GM23338 (cell line): ENCODE measurements at regions not wholly inside any gene's neighbourhood (a gene's known extent, or its start where the extent isn't known, plus 50 kb on each side); places are given as distances from the start of the nearest gene placed in this dataset.

Source experiments
- ATAC-seq: fragments of 200-7000 bp; cut with Tn5 transposase; 3 replicates; pipeline ENCODE4 v1.9.1; 2020
- DNase-seq: peaks from one replicate; pipeline ENCODE4 v3.0.0-alpha.2; 2015; ENCODE audit warnings: low spot score
- H2AFZ ChIP-seq: fragments of 200-600 bp; sonication (generic); 2 replicates; pipeline ENCODE4 v1.8.0; 2016; ENCODE audit warnings: antibody characterized with exemption, mild to moderate bottlenecking, moderate library complexity
- H3F3A ChIP-seq: fragments of 200-600 bp; sonication (generic); replicated peaks from 2 replicates; pipeline ENCODE4 v1.8.0; 2017; ENCODE audit warnings: antibody characterized with exemption, mixed run types, low read depth
- H3K27ac ChIP-seq: fragments of 200-600 bp; sonication (generic); 2 replicates; pipeline ENCODE4 v1.6.1; 2016; ENCODE audit warnings: low read depth
- H3K27me3 ChIP-seq: fragments of 200-600 bp; sonication (generic); 2 replicates; pipeline ENCODE4 v1.8.0; 2016; ENCODE audit warnings: mild to moderate bottlenecking, mixed run types, moderate library complexity; ENCODE audit not compliant: insufficient read depth
- H3K36me3 ChIP-seq: fragments of 200-600 bp; sonication (generic); 2 replicates; pipeline ENCODE4 v1.8.0; 2016; ENCODE audit warnings: mild to moderate bottlenecking; ENCODE audit not compliant: insufficient read depth
- H3K4me1 ChIP-seq: fragments of 200-600 bp; sonication (generic); 2 replicates; pipeline ENCODE4 v1.8.0; 2016; ENCODE audit warnings: mild to moderate bottlenecking, moderate library complexity; ENCODE audit not compliant: insufficient read depth
- H3K4me2 ChIP-seq: fragments of 200-600 bp; sonication (generic); 2 replicates; pipeline ENCODE4 v1.7.1; 2017; ENCODE audit warnings: mixed run types
- H3K4me3 ChIP-seq: fragments of 200-600 bp; sonication (generic); 2 replicates; pipeline ENCODE4 v1.6.1; 2016; ENCODE audit warnings: mixed run types
- H3K79me2 ChIP-seq: fragments of 200-600 bp; sonication (generic); replicated peaks from 2 replicates; pipeline ENCODE4 v1.8.0; 2017; ENCODE audit warnings: mild to moderate bottlenecking; ENCODE audit not compliant: insufficient read depth
- H3K9me2 ChIP-seq: fragments of 200-600 bp; sonication (generic); 2 replicates; pipeline ENCODE4 v1.8.0; 2017; ENCODE audit not compliant: insufficient read depth
- H4K20me1 ChIP-seq: fragments of 200-600 bp; sonication (generic); replicated peaks from 2 replicates; pipeline ENCODE4 v1.8.0; 2017; ENCODE audit warnings: mild to moderate bottlenecking; ENCODE audit not compliant: insufficient read depth
- H3K27ac Mint-ChIP-seq: 2 replicates; pipeline ENCODE4 v1.8.0; 2020; ENCODE audit warnings: inconsistent platforms, mild to moderate bottlenecking, moderate library complexity, mixed read lengths
- H3K27me3 Mint-ChIP-seq: 3 replicates; pipeline ENCODE4 v1.8.0; 2022; ENCODE audit warnings: low read depth, mild to moderate bottlenecking, moderate library complexity, mixed read lengths, inconsistent platforms; ENCODE audit not compliant: insufficient read depth, poor library complexity
- H3K36me3 Mint-ChIP-seq: 3 replicates; pipeline ENCODE4 v1.8.0; 2021; ENCODE audit warnings: low read depth, mild to moderate bottlenecking, inconsistent platforms, moderate library complexity, mixed read lengths
- H3K4me1 Mint-ChIP-seq: 3 replicates; pipeline ENCODE4 v1.8.0; 2020; ENCODE audit warnings: mild to moderate bottlenecking, inconsistent platforms, mixed read lengths
- H3K4me3 Mint-ChIP-seq: 3 replicates; pipeline ENCODE4 v1.8.0; 2021; ENCODE audit warnings: moderate library complexity, mild to moderate bottlenecking, inconsistent platforms, mixed read lengths
- H3K9me3 Mint-ChIP-seq: 3 replicates; pipeline ENCODE4 v1.8.0; 2020; ENCODE audit warnings: moderate library complexity, mild to moderate bottlenecking, inconsistent platforms, mixed read lengths
- CREB1 ChIP-seq: fragments of 250-450 bp; sonication (Bioruptor Pico); IDR thresholded peaks from 2 replicates; pipeline ENCODE4 v1.5.0; 2020; ENCODE audit warnings: low read depth, mild to moderate bottlenecking, moderate library complexity
- CTCF ChIP-seq, 2 experiments: fragments of 200-600 bp in 1 of 2; sonication (generic) in 1 of 2; conservative IDR thresholded peaks; 2 replicates each; pipeline versions ENCODE4 v1.5.1 to v1.6.1; 2016 to 2017; ENCODE audit warnings: antibody characterized with exemption in 2 of 2, low read depth in 2 of 2, mild to moderate bottlenecking in 2 of 2, moderate library complexity in 1 of 2
- ETS1 ChIP-seq: IDR thresholded peaks from 2 replicates; pipeline ENCODE4 v1.6.1; 2016; ENCODE audit warnings: antibody characterized with exemption
- EZH2 ChIP-seq: fragments of 200-600 bp; sonication (generic); IDR thresholded peaks from one replicate; pipeline ENCODE4 v1.8.0; 2017; ENCODE audit warnings: antibody characterized with exemption, mild to moderate bottlenecking, low read depth; ENCODE audit not compliant: unreplicated experiment
- EZH2phosphoT487 ChIP-seq: fragments of 200-600 bp; sonication (generic); IDR thresholded peaks from one replicate; pipeline ENCODE4 v1.8.1; 2018; ENCODE audit warnings: antibody characterized with exemption; ENCODE audit not compliant: unreplicated experiment
- POLR2AphosphoS5 ChIP-seq: IDR thresholded peaks from 2 replicates; pipeline ENCODE4 v1.6.1; 2016; ENCODE audit warnings: antibody characterized with exemption, low read depth
- STAT1 ChIP-seq: IDR thresholded peaks from one replicate; pipeline ENCODE4 v1.6.1; 2016; ENCODE audit warnings: antibody characterized with exemption; ENCODE audit not compliant: unreplicated experiment
- ZNF114 ChIP-seq: fragments of 250-450 bp; sonication (Bioruptor Pico); IDR thresholded peaks from 2 replicates; pipeline ENCODE4 v1.5.0; 2020; ENCODE audit warnings: mild to moderate bottlenecking, moderate library complexity
- ZNF462 ChIP-seq: fragments of 250-450 bp; sonication (Bioruptor Pico); IDR thresholded peaks from 2 replicates; pipeline ENCODE4 v1.5.0; 2020; ENCODE audit warnings: mild to moderate bottlenecking, moderate library complexity

DNA sequence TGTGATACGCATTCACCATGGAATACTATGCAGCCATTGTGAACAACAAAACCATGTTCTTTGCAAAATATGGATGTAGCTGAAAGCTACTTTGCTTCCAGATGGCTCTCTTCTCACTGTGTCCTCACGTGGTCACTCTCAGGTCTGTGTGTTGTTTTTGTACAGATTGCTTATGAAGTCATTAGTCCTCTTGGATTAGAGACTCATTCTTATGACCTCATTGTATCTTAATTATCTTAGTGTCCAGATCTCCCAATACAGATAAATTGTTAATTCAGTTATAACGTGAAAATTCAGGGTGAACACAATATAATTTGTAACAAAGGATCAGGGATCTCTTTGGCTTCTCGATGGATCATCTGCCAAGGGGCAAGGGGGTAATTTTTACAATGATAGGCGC lies 100.4 kb upstream of the TOP3B start:
- Histone ChIP-seq H4K20me1 (no peaks in the 10 kb centered on the region), H3K9me2 (no peaks in the 10 kb centered on the region), H3K4me2 (no peak overlapping the region), H3F3A (no peaks in the 10 kb centered on the region), H3K4me3 (no peak overlapping the region), H2AFZ (no peak overlapping the region), H3K36me3 (no peaks in the 10 kb centered on the region), H3K27me3 (peaks cover 100% of the 10 kb centered on the region), H3K4me1 (no peaks in the 10 kb centered on the region), H3K27ac (no peak overlapping the region), H3K79me2 (no peaks in the 10 kb centered on the region)
- no peaks in the 10 kb centered on the region for H3K4me1 Mint-ChIP-seq
- no peaks in the 10 kb centered on the region for H3K36me3 Mint-ChIP-seq
- no peaks in the 10 kb centered on the region for H3K9me3 Mint-ChIP-seq
- H3K27me3 Mint-ChIP-seq = peaks cover 99% of the 10 kb centered on the region
- H3K4me3 Mint-ChIP-seq = no peak overlapping the region
- H3K27ac Mint-ChIP-seq = no peak overlapping the region
- TF ChIP-seq ETS1 = no peak
- no peak for TF ChIP-seq STAT1
- no peak for TF ChIP-seq EZH2phosphoT487
- TF ChIP-seq CTCF (conservative IDR thresholded peaks at IDR 0.05; ENCODE audit: low read depth in 2 of 2) = no peak
- TF ChIP-seq ZNF114 = no peak
- no peak for TF ChIP-seq POLR2AphosphoS5
- no peak for TF ChIP-seq CREB1
- peak; percentile 8 for TF ChIP-seq EZH2
- no peak for TF ChIP-seq ZNF462 (CRISPR knock-in tag)
- DNase-seq (no peak), ATAC-seq (no peak)
